Hepatocyte (in vitro differentiated cells): ENCODE measurements at regions not wholly inside any gene's neighbourhood (a gene's known extent, or its start where the extent isn't known, plus 50 kb on each side); places are given as distances from the start of the nearest gene placed in this dataset.
A peak's percentile ranks its signal among the peaks of the same experiment; 100 is the strongest.

Experiments used
- CTCF ChIP-seq: fragments of 200-600 bp; sonication (generic); IDR thresholded peaks from 2 replicates; pipeline ENCODE4 v1.5.1; 2016; ENCODE audit warnings: antibody characterized with exemption, mild to moderate bottlenecking; ENCODE audit not compliant: poor library complexity
- EZH2 ChIP-seq: fragments of 200-600 bp; sonication (generic); IDR thresholded peaks from 2 replicates; pipeline ENCODE4 v1.6.1; 2016; ENCODE audit warnings: antibody characterized with exemption, mild to moderate bottlenecking, borderline replicate concordance
- EZH2phosphoT487 ChIP-seq: fragments of 200-600 bp; sonication (generic); IDR thresholded peaks from one replicate; pipeline ENCODE4 v1.6.1; 2018; ENCODE audit warnings: antibody characterized with exemption, mild to moderate bottlenecking, low read depth, moderate library complexity; ENCODE audit not compliant: unreplicated experiment, severe bottlenecking

- TF ChIP-seq CTCF: peak; percentile 32
- TF ChIP-seq EZH2: no peak
- no peak for TF ChIP-seq EZH2phosphoT487
Measured at GRCh38 chr3:139202226-139202958, 141.4 kb upstream of the MRPS22 start.
